Activated naive CD8-positive, alpha-beta T cell treated with anti-CD3 and anti-CD28 coated beads, Interleukin-2, amount 10 ng/mL, durations not matched to agents 7 days and 5 days (primary cell): ENCODE measurements at regions not wholly inside any gene's neighbourhood (a gene's known extent, or its start where the extent isn't known, plus 50 kb on each side); places are given as distances from the start of the nearest gene placed in this dataset.
"Not testable (repeated sequence)": the region's sequence is repeated elsewhere in the genome, so short reads cannot be mapped to it uniquely, and the experiment has no call there.

Source experiments
- ATAC-seq: fragments of 150-1000 bp; cut with Tn5 transposase; one replicate; pipeline ENCODE4 v1.10.0; 2021; ENCODE audit warnings: low read depth, moderate library complexity
- POLR2A ChIA-PET: fragments of 350-600 bp; sonication (Branson Sonifier 250); formaldehyde crosslinking; loops from one replicate; lab custom pipeline; 2021; ENCODE audit warnings: antibody characterized with exemption; lab: Charles Lee
- DNase-seq: peaks from one replicate; pipeline ENCODE4 v3.0.0; 2021
- H3K27ac Mint-ChIP-seq: one replicate; pipeline ENCODE4 v1.8.0; 2022; ENCODE audit warnings: mild to moderate bottlenecking, mixed read lengths
- H3K27me3 Mint-ChIP-seq: one replicate; pipeline ENCODE4 v1.8.0; 2022; ENCODE audit warnings: mild to moderate bottlenecking, moderate library complexity, mixed read lengths
- H3K36me3 Mint-ChIP-seq: one replicate; pipeline ENCODE4 v1.8.0; 2021; ENCODE audit warnings: mild to moderate bottlenecking, mixed read lengths
- H3K4me1 Mint-ChIP-seq: one replicate; pipeline ENCODE4 v1.8.0; 2021; ENCODE audit warnings: mixed read lengths
- H3K4me3 Mint-ChIP-seq: one replicate; pipeline ENCODE4 v1.8.0; 2022; ENCODE audit warnings: mild to moderate bottlenecking, moderate library complexity, mixed read lengths
- H3K9me3 Mint-ChIP-seq: one replicate; pipeline ENCODE4 v1.8.0; 2021; ENCODE audit warnings: mixed read lengths

DNA sequence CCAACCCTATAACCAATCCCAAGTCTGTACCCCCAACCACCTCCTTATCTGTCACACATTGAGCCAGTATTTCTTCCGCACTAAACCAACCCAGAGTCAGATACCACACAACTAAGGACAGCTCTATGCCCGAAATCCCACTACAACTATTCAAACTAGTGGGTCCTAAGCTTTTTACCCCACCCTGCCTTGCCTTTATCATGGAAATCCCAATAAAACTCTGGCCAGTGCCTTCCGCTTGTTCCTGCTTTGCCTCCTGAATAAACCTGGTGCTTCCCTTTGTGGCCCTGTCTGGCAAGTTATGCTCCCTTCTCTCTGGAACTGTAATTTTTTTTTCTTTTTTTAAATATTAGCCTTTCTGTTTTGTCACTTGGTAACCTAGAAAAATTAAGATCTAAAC is 493.3 kb upstream of the SYT1 start:
- no peak overlapping the region for H3K4me3 Mint-ChIP-seq
- no peak for DNase-seq
- H3K9me3 Mint-ChIP-seq: peaks cover 4% of the 10 kb centered on the region
- no peaks in the 10 kb centered on the region for H3K27me3 Mint-ChIP-seq
- no peaks in the 10 kb centered on the region for H3K36me3 Mint-ChIP-seq
- POLR2A ChIA-PET: no interaction called here
- no peak for ATAC-seq
- no peak overlapping the region for H3K27ac Mint-ChIP-seq
- H3K4me1 Mint-ChIP-seq: no peaks in the 10 kb centered on the region

GRCh38 chr12:78375461-78375860 is 489.1 kb upstream of the SYT1 start:
- Mint-ChIP-seq H3K4me1 (no peaks in the 10 kb centered on the region), H3K4me3 (no peak overlapping the region), H3K36me3 (no peaks in the 10 kb centered on the region), H3K27ac (no peak overlapping the region), H3K27me3 (no peaks in the 10 kb centered on the region), H3K9me3 (peaks cover 14% of the 10 kb centered on the region)
- POLR2A ChIA-PET: no interaction called here
- DNase-seq: no peak
- ATAC-seq: no peak

GRCh38 chr12:78376257-78376656 is 488.3 kb upstream of the SYT1 start:
- Mint-ChIP-seq H3K4me1 (no peaks in the 10 kb centered on the region), H3K9me3 (peaks cover 11% of the 10 kb centered on the region), H3K36me3 (no peaks in the 10 kb centered on the region), H3K27ac (no peak overlapping the region), H3K4me3 (no peak overlapping the region), H3K27me3 (no peaks in the 10 kb centered on the region)
- ATAC-seq (no peak), DNase-seq (no peak)
- POLR2A ChIA-PET: no interaction called here

DNA sequence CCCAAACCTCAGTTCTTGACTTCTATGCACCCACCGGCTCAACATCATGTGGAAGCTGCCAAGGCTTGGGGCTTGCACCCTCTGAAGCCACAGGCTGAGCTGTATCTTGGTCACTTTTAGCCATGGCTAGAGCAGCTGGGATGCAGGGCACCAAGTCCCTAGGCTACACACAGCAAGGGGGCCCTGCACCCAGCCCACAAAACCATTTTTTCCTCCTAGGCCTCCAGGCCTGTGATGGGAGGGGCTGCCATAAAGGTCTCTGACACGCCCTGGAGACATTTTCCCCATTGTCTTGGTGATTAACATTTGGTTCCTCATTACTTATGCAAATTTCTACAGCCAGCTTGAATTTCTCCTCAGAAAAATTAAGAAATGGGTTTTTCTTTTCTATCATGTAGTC is 485.5 kb upstream of the SYT1 start:
- ATAC-seq, H3K36me3 Mint-ChIP-seq, POLR2A ChIA-PET, DNase-seq, H3K27me3 Mint-ChIP-seq, H3K27ac Mint-ChIP-seq, H3K4me1 Mint-ChIP-seq, H3K4me3 Mint-ChIP-seq: not testable (repeated sequence)
- peaks cover 11% of the 10 kb centered on the region for H3K9me3 Mint-ChIP-seq

GRCh38 chr12:78383414-78383813 is 481.2 kb upstream of the SYT1 start:
- Mint-ChIP-seq H3K27me3 (no peaks in the 10 kb centered on the region), H3K9me3 (peaks cover 11% of the 10 kb centered on the region), H3K36me3 (no peaks in the 10 kb centered on the region), H3K27ac (no peak overlapping the region), H3K4me1 (no peaks in the 10 kb centered on the region), H3K4me3 (no peak overlapping the region)
- POLR2A ChIA-PET: no interaction called here
- ATAC-seq: no peak
- DNase-seq: no peak

GRCh38 chr12:78384541-78384940 is 480.0 kb upstream of the SYT1 start:
- POLR2A ChIA-PET: no interaction called here
- no peaks in the 10 kb centered on the region for H3K36me3 Mint-ChIP-seq
- no peak for DNase-seq
- H3K27me3 Mint-ChIP-seq: no peaks in the 10 kb centered on the region
- H3K27ac Mint-ChIP-seq: no peak overlapping the region
- no peak for ATAC-seq
- H3K4me1 Mint-ChIP-seq: no peaks in the 10 kb centered on the region
- peaks cover 4% of the 10 kb centered on the region for H3K9me3 Mint-ChIP-seq
- no peak overlapping the region for H3K4me3 Mint-ChIP-seq

GRCh38 chr12:78385541-78385940 is 479.0 kb upstream of the SYT1 start:
- Mint-ChIP-seq H3K27me3 (no peaks in the 10 kb centered on the region), H3K4me3 (no peak overlapping the region), H3K36me3 (no peaks in the 10 kb centered on the region), H3K27ac (no peak overlapping the region), H3K9me3 (peaks cover 4% of the 10 kb centered on the region), H3K4me1 (no peaks in the 10 kb centered on the region)
- ATAC-seq (no peak), DNase-seq (no peak)
- POLR2A ChIA-PET: no interaction called here

DNA sequence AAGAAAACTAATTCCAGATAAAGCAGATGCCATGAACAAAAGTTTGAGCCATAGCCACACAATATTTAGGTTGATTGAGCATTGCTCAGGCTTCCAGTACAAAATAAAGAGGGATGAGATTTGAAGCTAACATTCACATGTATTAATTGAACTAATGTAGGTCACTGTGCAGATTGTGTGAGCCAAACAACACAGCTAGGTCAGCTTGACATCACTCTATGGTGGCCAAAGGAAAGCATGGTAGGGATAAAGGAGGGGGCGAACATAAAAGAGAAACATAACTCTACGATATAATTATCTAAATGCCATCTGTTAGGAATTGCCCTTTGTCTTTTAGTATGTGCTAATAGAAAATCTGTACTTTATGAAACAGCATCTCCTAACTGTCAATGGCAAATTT is 477.7 kb upstream of the SYT1 start:
- Mint-ChIP-seq H3K4me1 (no peaks in the 10 kb centered on the region), H3K36me3 (no peaks in the 10 kb centered on the region), H3K27ac (no peak overlapping the region), H3K9me3 (peaks cover 4% of the 10 kb centered on the region), H3K27me3 (no peaks in the 10 kb centered on the region), H3K4me3 (no peak overlapping the region)
- POLR2A ChIA-PET: no interaction called here
- ATAC-seq (no peak), DNase-seq (no peak)

DNA sequence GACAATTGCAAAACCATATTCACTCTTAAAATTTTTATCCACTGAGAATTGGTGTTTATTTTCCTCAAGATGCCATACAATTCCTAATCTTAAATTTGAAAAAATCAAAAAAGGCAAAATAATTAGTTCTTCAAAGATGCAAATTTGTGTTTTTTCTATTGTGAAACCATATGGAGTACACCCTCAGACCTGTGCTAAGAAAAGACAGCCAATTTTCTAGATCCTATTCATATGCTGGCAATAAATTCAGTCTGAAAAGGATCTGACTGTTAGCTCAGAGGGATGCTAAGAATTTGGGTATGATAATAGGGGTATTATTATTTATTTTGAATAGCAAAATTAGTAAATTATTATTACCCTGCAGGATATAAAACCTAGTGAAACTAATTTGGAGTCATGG is 476.9 kb upstream of the SYT1 start:
- Mint-ChIP-seq H3K27me3 (no peaks in the 10 kb centered on the region), H3K27ac (no peak overlapping the region), H3K9me3 (peaks cover 4% of the 10 kb centered on the region), H3K36me3 (no peaks in the 10 kb centered on the region), H3K4me3 (no peak overlapping the region), H3K4me1 (no peaks in the 10 kb centered on the region)
- ATAC-seq (no peak), DNase-seq (no peak)
- POLR2A ChIA-PET: no interaction called here

- ATAC-seq (no peak), DNase-seq (no peak)
- no peaks in the 10 kb centered on the region for H3K27me3 Mint-ChIP-seq
- no peaks in the 10 kb centered on the region for H3K36me3 Mint-ChIP-seq
- H3K9me3 Mint-ChIP-seq: peaks cover 4% of the 10 kb centered on the region
- no peak overlapping the region for H3K4me3 Mint-ChIP-seq
- H3K4me1 Mint-ChIP-seq: no peaks in the 10 kb centered on the region
- POLR2A ChIA-PET: no interaction called here
- no peak overlapping the region for H3K27ac Mint-ChIP-seq
These were observed 476.1 kb upstream of the SYT1 start for GRCh38 chr12:78388461-78388860.

GRCh38 chr12:78390920-78391319 is 473.7 kb upstream of the SYT1 start:
- POLR2A ChIA-PET: no interaction called here
- no peak overlapping the region for H3K27ac Mint-ChIP-seq
- no peak for ATAC-seq

DNA sequence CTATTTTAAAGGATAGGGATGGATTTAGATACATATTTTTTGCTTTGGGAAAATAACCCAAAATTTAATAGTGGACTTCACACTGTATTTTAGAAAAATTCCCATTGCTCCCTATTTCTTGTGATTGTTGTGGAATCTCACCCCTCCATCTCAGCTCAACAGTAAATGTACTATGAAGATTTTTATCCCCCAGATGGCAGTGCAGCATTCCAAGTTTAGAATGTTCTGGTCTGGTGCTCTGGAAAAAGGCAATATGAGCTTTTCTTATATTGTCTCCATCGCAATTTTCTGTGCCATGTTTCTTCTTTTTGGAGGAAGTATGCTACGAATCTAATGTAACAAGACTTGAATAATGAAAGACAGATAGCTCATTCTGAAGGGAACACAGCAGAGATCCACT is 471.7 kb upstream of the SYT1 start:
- ATAC-seq (no peak), DNase-seq (no peak)
- Mint-ChIP-seq H3K27ac (no peak overlapping the region), H3K4me3 (no peak overlapping the region), H3K36me3 (no peaks in the 10 kb centered on the region), H3K9me3 (peaks cover 2% of the 10 kb centered on the region), H3K27me3 (no peaks in the 10 kb centered on the region), H3K4me1 (no peaks in the 10 kb centered on the region)
- POLR2A ChIA-PET: no interaction called here

More at GRCh38 chr12:78390920-78391319, 473.7 kb upstream of the SYT1 start:
- no peak for DNase-seq
- no peaks in the 10 kb centered on the region for H3K27me3 Mint-ChIP-seq
- H3K9me3 Mint-ChIP-seq: peaks cover 2% of the 10 kb centered on the region
- H3K36me3 Mint-ChIP-seq: no peaks in the 10 kb centered on the region
- H3K4me3 Mint-ChIP-seq: no peak overlapping the region
- H3K4me1 Mint-ChIP-seq: no peaks in the 10 kb centered on the region

DNA sequence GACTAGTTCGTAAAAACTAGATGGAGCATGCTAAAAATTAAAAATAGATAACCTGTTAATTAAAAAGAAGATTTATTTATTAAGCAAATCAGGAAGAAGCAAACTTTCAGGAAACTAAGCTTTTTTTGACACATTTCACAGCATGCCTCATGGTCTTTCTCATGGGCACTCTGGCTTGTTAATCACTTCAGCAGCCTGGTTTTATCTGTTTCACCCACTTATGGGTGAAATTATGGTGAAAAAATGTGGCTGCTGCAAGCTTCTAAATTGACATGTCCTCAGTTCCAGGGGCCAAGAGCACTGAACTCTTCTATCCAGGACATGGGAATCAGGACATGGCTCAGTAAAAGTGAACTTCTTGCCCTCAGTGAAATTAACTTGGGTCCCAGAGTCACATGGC is 468.6 kb upstream of the SYT1 start:
- no peak overlapping the region for H3K4me3 Mint-ChIP-seq
- H3K27ac Mint-ChIP-seq: no peak overlapping the region
- no peak for ATAC-seq
- H3K36me3 Mint-ChIP-seq: no peaks in the 10 kb centered on the region
- H3K27me3 Mint-ChIP-seq: no peaks in the 10 kb centered on the region
- POLR2A ChIA-PET: no interaction called here
- no peaks in the 10 kb centered on the region for H3K9me3 Mint-ChIP-seq
- no peaks in the 10 kb centered on the region for H3K4me1 Mint-ChIP-seq
- no peak for DNase-seq

DNA sequence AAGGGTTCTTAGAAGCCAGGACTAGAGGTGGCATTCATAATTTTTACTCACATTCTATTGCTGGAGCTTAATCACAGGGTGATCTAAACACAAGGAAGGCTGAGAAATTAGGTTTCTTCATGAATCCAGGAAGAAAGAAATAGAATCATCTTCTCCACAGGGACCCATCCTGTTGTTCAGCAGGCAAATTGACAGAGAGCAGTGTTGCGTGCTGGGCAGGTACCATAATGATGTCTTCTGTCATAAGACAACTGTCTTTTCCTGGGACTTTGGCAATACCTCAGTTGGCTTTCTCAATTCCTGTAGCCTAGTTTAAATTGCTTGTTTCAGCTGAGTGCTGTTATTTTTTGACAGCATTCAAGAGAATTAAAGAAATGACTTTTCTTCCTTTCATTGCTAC is 468.0 kb upstream of the SYT1 start:
- POLR2A ChIA-PET: no interaction called here
- Mint-ChIP-seq H3K36me3 (no peaks in the 10 kb centered on the region), H3K4me1 (no peaks in the 10 kb centered on the region), H3K9me3 (no peaks in the 10 kb centered on the region), H3K27me3 (no peaks in the 10 kb centered on the region), H3K27ac (no peak overlapping the region), H3K4me3 (no peak overlapping the region)
- DNase-seq: no peak
- ATAC-seq: no peak

GRCh38 chr12:78398750-78399149 is 465.8 kb upstream of the SYT1 start:
- Mint-ChIP-seq H3K27ac (no peak overlapping the region), H3K27me3 (no peaks in the 10 kb centered on the region), H3K4me3 (no peak overlapping the region), H3K36me3 (no peaks in the 10 kb centered on the region), H3K9me3 (no peaks in the 10 kb centered on the region), H3K4me1 (no peaks in the 10 kb centered on the region)
- POLR2A ChIA-PET: no interaction called here
- ATAC-seq (no peak), DNase-seq (no peak)
